ENCODE measurements at regions not wholly inside any gene's neighbourhood (a gene's known extent, or its start where the extent isn't known, plus 50 kb on each side); places are given as distances from the start of the nearest gene placed in this dataset.
"Not testable (repeated sequence)": the region's sequence is repeated elsewhere in the genome, so short reads cannot be mapped to it uniquely, and the experiment has no call there.

DNA sequence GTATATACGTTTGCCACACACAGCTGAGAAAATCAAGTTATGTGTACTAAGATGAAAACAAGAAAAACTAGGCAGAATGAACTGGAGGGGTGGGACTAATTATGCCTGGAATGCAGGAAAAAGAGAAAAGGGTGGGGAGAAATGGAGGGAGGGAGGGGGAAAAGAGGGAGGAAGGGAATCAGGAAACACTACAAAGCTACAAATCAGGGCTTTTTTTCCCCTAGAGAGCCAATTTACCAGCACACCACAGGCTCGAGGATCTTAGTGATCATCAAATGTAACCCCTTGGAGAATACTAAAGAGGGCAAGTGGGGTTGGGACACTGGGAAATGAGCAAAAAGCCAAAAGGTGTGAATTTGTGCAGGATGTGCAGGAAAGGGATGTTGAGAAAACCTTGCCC is 451.9 kb downstream of the SMARCA1 start:
- no peak for DNase-seq

DNA sequence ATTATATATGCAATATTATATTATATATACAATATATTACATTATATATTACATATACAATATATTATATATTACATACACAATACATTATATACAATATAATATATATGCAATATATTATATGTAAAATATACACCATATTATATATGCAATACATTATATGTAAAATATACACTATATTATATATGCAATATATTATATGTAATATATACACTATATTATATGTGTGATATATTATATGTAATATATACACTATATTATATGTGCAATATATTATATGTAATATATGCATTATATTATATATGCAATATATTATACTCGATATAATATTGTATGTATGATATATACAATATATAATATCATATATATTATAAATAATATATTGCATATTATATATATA is 457.4 kb downstream of the SMARCA1 start:
- no peak for DNase-seq

DNA sequence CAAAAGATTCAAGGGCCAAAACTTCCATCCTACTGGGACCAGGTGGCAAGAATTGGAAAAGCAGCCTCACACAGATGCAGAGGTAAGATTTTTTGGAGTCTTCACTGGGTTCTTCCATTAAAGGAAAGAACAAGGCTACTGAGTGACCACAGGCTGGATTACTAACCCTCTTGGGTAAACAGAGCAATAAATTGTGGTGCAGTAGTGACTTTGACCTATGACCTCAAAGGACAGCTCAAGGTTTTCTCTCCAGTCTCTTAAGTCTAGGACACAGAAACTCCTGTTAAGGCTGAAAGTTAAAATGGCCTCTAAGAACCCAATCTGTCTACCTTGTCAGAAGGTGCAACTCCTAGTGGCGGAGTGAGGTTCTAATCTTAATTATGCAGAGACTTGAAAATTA is 464.9 kb downstream of the SMARCA1 start:
- DNase-seq, result no peak

DNA sequence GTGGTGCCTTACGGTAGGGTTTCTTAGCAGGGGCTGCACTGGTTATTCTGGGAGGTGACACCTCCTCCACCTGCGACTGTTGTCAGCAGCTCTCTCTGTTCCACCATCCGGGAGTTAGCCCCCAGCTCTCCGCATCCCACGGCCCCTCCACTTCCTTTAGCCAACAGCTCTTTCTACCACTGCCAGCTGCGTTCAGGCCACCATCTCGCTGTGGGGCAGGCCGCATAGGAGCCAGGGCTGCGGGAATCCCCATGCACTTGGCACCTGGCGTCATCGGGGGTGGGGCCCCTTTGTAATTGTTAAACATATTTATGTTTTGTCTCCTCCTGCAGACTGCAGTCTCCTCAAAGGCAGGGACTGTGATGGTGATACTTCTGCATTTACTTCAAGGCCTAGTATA is 480.2 kb downstream of the SMARCA1 start:
- DNase-seq, result no peak

GRCh38 chrX:129041319-129041718 is 482.0 kb downstream of the SMARCA1 start:
- DNase-seq, result no peak

- no peak for DNase-seq
Observed at GRCh38 chrX:129040124-129040523, 483.2 kb downstream of the SMARCA1 start.

- DNase-seq, result no peak
Observed at GRCh38 chrX:129039176-129039575, 484.1 kb downstream of the SMARCA1 start.

GRCh38 chrX:129037389-129037788 is 485.9 kb downstream of the SMARCA1 start:
- no peak for DNase-seq

- no peak for DNase-seq
Observed at GRCh38 chrX:129035180-129035579, 488.1 kb downstream of the SMARCA1 start.

GRCh38 chrX:129034196-129034595 is 489.1 kb downstream of the SMARCA1 start:
- DNase-seq, result no peak

- no peak for DNase-seq
Observed at GRCh38 chrX:129026202-129026601, 497.1 kb downstream of the SMARCA1 start.

DNA sequence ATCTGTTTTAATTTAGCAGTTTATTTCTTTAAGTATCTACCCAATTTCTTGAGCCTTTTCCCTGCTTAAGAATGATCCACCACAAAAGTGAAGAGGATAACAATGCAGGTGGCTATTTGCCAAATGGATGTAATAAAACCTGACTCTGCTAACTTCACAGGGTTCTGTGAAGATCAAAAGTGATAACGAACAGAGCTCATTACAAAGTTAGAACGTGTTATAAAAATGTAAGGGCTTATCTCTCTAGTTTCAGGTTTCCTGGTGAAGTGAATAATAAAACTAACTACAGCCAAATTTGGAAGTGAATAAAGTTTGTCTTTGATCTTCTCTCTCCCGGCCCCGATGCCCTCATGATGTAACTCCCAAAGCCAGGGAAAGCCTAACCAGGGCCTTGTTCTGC is 497.9 kb downstream of the SMARCA1 start:
- DNase-seq, result no peak

DNA sequence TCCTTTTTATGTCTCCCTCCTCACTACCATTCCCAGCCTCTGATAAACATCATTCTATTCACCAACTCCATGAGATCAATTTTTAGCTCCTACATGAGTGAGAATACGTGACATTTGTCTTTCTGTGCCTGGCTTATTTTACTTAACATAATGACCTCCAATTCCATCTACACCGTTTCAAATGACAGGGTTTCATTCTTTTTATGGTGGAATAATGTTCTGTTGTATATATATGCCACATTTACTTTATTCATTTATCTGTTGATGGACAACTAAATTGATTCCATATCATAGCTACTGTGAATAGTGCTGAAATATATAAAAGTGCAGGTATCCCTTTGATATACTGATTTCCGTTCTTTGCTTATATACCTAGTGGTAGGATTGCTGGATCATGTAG is 503.9 kb downstream of the SMARCA1 start:
- DNase-seq, result no peak

DNA sequence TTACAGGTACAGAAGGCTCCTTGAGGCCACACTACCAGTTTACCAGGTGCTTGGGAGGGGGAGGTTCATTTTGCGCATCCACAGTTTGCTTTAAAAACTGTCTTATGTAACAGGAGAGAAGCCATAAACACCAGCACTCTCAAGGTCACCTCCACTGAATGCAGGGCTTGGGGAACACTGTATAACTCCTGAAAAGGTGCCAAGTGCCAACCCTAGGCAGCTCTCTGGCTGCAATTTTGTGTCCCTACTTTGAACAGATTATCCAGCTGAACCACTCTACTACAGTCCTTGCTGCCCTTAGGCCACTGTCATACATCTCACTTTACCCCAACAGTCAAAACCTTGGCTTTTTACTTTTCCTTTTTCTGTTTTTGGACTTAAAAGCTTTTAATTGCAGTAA is 507.9 kb downstream of the SMARCA1 start:
- DNase-seq, result no peak

DNA sequence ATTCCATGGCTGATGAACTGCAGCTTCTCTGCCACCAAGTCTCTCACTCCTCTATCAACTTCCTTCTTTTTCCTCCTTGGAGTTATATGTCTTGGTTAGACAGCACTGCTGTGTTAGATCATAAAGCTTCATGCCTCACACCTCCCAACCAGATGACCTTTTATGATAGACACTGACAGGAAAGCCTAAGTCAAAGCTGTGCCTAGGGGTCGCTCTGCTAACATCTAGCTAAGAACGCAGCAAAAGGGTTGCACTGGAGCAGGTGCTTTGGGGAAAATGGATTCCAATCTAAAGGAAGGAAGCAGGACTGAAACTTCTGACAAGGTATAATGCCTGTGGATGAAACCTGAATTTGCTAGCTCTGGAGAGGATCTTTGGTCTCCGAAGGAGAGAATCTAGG is 509.7 kb downstream of the SMARCA1 start:
- DNase-seq, result no peak

DNA sequence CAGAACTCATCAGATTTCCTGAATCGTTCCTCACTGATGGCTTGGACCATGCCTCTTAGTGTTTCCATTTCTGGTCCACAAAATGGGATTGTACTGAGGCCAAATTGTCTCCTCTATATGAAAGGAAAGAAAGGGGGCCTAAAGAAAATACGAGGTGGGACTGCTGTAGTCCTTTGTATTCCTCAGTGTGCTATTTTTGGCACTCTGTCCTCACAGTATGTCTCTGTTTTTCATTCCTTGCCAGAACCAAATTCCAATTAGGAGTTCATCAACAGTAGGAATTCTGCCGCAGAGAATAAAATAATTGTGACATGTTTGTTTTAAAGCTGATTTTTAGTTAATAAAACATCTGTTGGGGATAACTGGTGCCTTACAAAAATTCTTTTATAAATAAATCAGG is 515.7 kb downstream of the SMARCA1 start:
- DNase-seq, result no peak

GRCh38 chrX:129006491-129006890 is 516.8 kb downstream of the SMARCA1 start:
- no peak for DNase-seq

- no peak for DNase-seq
Observed at GRCh38 chrX:129000797-129001196, 522.5 kb downstream of the SMARCA1 start.

- DNase-seq, result no peak
Observed at GRCh38 chrX:129000018-129000417, 523.3 kb downstream of the SMARCA1 start.

DNA sequence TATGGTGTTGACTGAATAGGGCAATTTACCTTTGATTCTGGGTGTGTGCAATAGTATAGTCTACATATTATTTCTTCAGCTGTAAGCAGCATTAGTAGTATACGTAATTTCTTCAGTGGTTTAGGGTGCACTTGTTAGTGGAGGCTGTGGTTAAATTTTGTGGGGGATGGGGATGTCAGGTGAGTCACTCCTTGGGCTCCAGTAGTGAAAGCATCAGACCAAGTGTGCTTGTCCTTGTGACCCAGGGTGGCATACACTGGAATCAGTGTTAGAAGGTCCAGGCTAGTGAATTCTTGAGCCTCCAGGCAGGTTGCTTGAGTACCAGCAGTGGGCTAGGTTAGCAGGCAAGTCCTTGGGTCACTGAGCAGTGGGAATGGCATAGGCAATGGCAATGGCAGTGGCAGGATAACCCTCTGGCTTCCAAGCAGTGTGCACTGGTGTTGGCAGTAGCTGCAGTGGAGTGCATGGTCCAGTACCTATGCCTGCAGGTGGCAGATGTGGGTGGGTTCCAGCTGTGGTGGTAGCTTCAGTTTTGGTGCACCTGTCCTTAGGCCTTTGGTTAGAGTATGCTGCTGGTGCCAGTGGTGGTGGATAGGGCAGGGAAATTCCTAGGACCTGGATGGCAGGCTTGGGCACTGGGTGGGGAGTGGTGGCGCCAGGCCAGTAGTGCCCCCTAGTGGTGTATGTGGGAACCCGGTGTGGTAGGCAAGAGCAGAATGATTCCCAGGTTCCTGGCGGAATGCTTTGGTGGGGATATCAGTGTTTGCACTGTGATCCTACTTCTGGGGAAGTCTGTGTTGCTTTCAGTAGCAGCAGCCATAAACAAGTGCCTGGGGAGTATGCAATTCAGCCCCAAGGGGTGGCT is 531.0 kb downstream of the SMARCA1 start:
- DNase-seq, result no peak

DNA sequence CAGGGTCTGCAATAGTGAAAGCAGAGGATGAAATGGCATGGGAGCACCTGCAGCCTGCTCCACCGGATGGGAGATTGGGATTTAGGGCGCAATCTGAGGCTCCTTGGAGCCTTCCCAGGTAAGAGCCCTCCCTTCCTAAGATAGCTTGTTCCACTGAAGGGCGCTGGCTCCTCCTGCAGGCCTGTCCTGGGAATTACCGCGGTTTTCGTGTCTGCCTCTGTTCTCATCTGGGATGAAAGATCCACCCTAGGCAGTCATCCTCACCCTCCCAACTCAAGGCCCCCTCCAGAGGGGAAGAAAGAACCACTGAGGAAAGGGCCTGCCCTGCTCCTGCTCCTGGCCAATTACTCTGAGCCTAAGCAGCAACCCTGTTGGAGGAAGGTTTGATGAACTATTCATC is 547.5 kb downstream of the SMARCA1 start:
- no peak for DNase-seq

- DNase-seq, result no peak
Observed at GRCh38 chrX:128973033-128973432, 550.3 kb downstream of the SMARCA1 start.

DNA sequence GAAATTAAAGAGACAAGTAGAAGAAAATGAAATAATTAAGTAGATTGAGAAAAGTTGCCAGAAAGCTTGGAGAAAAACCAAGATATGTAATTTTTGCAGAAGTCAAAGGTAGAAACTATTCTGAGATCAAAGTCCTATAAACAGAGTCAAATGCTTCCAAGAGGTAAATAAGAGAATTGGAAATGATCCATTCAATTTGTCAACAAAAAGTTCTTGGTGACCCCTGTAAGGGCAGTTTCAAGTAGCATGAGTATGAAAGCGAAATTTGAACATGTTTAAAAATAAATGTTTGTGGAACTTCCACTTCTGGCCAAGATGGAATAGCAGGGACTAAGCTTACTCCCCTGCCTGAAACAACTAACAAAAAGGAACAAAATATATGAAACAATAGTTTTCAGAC is 562.0 kb downstream of the SMARCA1 start:
- DNase-seq, result no peak

DNA sequence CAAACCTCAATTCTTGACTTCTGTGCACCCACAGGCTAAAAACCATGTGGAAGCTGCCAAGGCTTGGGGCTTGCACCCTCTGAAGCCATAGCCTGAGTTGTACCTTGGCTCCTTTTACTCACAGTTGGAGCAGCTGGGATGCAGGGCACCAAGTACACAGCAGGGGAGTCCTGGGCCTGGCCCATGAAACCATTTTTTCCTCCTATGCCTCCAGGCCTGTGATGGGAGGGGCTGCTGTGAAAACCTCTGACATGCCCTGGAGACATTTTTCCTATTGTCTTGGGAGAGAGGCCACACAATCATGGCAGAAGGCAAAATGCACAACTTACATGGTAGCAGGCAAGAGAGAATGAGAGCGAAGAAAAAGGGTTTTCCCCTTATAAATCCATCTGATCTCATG is 568.6 kb downstream of the SMARCA1 start:
- DNase-seq, result not testable (repeated sequence)

GRCh38 chrX:128931071-128931470 is 592.2 kb downstream of the SMARCA1 start:
- no peak for DNase-seq
